ENCODE measurements at regions not wholly inside any gene's neighbourhood (a gene's known extent, or its start where the extent isn't known, plus 50 kb on each side); places are given as distances from the start of the nearest gene placed in this dataset.

DNA sequence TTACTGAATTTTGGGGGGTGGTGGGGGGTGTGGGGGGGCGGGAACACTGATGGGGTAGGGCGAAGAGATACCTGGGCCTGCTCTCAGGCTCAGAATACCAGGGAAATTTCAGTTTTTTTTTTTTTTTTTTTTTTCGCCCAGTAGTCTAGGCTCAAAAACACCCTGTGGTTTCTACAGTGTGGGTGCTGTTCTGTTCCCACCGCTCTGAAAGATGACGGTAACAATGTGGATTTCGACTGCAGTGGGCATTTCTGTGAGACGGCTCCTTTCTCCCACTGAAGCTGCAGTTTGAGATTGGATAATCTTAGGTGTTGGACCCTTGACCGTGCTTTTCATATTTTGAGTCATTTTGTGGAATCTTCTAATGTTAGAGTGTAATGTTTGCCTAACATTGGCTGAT lies 143.8 kb upstream of the RGMA start:
- Histone ChIP-seq H3K27ac (no peak overlapping the region), H3K4me3 (no peak overlapping the region), H3K36me3 (ENCODE audit: low read depth, missing control alignments) (no peaks in the 10 kb centered on the region), H3K4me1 (no peaks in the 10 kb centered on the region), H3K9me3 (no peaks in the 10 kb centered on the region), H3K27me3 (no peaks in the 10 kb centered on the region)
- DNase-seq = no peak
- WGBS, 2 donors = 86 to 88% methylated on average over 8 of the region's 8 CpGs
- no peak for TF ChIP-seq POLR2A (IDR thresholded peaks at IDR 0.05)
- TF ChIP-seq, protein P1, sequence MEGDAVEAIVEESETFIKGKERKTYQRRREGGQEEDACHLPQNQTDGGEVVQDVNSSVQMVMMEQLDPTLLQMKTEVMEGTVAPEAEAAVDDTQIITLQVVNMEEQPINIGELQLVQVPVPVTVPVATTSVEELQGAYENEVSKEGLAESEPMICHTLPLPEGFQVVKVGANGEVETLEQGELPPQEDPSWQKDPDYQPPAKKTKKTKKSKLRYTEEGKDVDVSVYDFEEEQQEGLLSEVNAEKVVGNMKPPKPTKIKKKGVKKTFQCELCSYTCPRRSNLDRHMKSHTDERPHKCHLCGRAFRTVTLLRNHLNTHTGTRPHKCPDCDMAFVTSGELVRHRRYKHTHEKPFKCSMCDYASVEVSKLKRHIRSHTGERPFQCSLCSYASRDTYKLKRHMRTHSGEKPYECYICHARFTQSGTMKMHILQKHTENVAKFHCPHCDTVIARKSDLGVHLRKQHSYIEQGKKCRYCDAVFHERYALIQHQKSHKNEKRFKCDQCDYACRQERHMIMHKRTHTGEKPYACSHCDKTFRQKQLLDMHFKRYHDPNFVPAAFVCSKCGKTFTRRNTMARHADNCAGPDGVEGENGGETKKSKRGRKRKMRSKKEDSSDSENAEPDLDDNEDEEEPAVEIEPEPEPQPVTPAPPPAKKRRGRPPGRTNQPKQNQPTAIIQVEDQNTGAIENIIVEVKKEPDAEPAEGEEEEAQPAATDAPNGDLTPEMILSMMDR (IDR thresholded peaks at IDR 0.05) = no peak
- intact Hi-C loops (cut with DNase I; ENCODE audit: low total_unique reads) = no loop called here

DNA sequence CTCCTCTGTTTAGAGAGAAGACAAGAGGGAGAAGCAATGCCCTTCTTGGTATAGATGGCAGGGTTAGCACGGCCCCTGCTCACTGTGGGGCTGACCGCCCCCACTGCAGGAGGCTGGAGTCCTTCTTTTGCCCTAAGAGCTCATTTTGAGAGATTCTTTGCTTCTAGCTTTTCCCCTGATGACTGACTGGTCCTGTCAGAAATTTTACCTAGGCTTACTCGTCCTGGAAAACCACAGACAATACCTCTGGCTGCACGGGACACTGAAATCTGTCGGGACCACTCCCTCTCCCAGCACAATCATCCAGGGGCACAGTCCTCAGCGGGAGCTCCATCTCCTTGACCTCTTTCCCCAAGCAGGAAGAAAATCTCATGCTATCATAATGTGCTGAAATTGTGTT lies 143.0 kb upstream of the RGMA start:
- intact Hi-C loops (cut with DNase I; ENCODE audit: low total_unique reads) = no loop called here
- DNase-seq = no peak

DNA sequence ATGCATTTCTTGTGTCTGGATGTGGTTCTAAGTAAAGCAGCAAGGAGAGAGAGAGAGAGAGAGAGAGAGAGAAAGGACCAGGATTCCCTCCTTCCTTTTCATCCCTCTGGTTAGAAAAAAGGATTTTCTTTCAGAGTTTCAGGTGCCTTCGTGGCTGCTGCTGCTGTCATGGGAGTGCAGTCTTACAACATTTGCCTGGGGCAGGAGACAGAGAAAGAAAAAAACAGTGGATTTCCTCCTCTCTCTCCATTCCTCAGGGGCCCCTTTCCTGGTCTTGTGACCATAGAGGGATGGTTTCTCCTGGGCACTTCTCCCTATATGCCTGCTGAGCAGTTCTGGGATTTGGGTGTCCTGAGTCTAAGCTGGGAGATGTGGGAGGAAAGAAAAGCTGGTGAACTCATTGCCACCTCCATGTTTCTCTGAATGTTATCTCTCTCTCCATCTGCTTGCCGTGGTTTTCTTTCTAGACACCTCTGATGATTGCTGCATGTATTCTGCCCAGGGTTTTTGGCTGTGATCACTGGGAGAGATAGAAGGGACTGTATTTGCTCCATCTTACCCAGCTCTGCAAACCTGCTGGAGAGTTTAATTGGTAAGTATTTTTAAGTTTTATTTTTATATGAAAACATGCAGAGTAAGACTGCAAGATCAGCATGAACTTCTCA lies 142.4 kb upstream of the RGMA start:
- no peaks in the 10 kb centered on the region for H3K9me3 ChIP-seq
- H3K4me1 ChIP-seq = no peaks in the 10 kb centered on the region
- H3K27ac ChIP-seq = no peak overlapping the region
- intact Hi-C loops (cut with DNase I; ENCODE audit: low total_unique reads) = no loop called here
- TF ChIP-seq, protein P1 (IDR thresholded peaks at IDR 0.05) = no peak
- no peak for TF ChIP-seq POLR2A (IDR thresholded peaks at IDR 0.05)
- H3K36me3 ChIP-seq (ENCODE audit: low read depth, missing control alignments) = no peaks in the 10 kb centered on the region
- 61 to 65% methylated on average over 2 of the region's 2 CpGs for WGBS, 2 donors
- H3K27me3 ChIP-seq = no peaks in the 10 kb centered on the region
- no peak overlapping the region for H3K4me3 ChIP-seq
- no peak for DNase-seq

More for the DNA sequence above, 143.0 kb upstream of the RGMA start:
- H3K4me1 ChIP-seq = no peaks in the 10 kb centered on the region
- WGBS, 2 donors = 55 to 61% methylated on average over 6 of the region's 6 CpGs
- no peak overlapping the region for H3K27ac ChIP-seq
- TF ChIP-seq, protein P1 (IDR thresholded peaks at IDR 0.05) = no peak
- TF ChIP-seq POLR2A (IDR thresholded peaks at IDR 0.05) = no peak
- no peaks in the 10 kb centered on the region for H3K9me3 ChIP-seq
- H3K36me3 ChIP-seq (ENCODE audit: low read depth, missing control alignments) = no peaks in the 10 kb centered on the region
- no peaks in the 10 kb centered on the region for H3K27me3 ChIP-seq
- no peak overlapping the region for H3K4me3 ChIP-seq

DNA sequence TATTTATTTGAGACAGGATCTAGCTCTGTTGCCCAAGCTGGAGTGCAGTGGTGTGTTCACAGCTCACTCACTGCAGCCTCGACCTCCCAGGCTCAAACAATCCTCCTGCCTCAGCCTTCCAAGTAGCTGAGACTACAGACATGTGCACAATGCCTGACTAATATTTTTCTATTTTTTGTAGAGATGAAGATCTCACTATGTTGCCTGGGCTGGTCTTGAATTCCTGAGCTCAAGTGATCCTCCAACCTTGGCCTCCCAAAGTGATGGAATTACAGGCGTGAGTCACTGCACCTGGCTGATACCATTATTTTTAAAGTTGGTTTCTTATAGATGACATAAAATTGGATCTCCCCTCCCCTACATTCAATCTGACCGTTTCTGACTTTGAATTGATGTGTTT lies 139.5 kb upstream of the RGMA start:
- TF ChIP-seq POLR2A (IDR thresholded peaks at IDR 0.05) = no peak
- TF ChIP-seq, protein P1 (IDR thresholded peaks at IDR 0.05) = no peak
- no peak overlapping the region for H3K27ac ChIP-seq

DNA sequence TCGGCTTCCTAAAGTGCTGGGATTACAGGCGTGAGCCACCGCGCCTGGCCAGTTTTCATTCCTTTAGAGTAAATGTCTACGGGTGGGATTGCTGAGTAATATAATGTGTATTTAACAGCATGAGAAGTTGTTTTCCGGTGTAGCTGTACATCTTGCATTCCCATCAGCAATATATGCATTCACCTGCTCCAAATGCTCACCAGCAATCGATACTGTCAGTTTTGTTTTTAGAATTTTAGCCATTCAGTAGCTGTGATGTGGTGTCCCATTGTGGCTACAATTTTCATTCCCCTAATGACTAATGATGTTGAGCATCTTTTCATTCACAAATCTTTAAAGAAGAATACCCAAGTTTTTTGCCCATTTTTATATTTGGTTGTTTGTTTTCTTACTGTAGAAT lies 134.8 kb upstream of the RGMA start:
- Histone ChIP-seq H3K27me3 (no peaks in the 10 kb centered on the region), H3K4me1 (no peaks in the 10 kb centered on the region), H3K27ac (no peak overlapping the region), H3K36me3 (ENCODE audit: low read depth, missing control alignments) (no peaks in the 10 kb centered on the region), H3K4me3 (no peak overlapping the region), H3K9me3 (no peaks in the 10 kb centered on the region)
- 92 to 94% methylated on average over 7 of the region's 7 CpGs for WGBS, 2 donors
- intact Hi-C loops (cut with DNase I; ENCODE audit: low total_unique reads) = no loop called here
- no peak for DNase-seq
- TF ChIP-seq, protein P1 (IDR thresholded peaks at IDR 0.05) = no peak
- no peak for TF ChIP-seq POLR2A (IDR thresholded peaks at IDR 0.05)

More for the DNA sequence above, 139.5 kb upstream of the RGMA start:
- no peaks in the 10 kb centered on the region for H3K9me3 ChIP-seq
- no peak for DNase-seq
- no peaks in the 10 kb centered on the region for H3K36me3 ChIP-seq (ENCODE audit: low read depth, missing control alignments)
- intact Hi-C loops (cut with DNase I; ENCODE audit: low total_unique reads) = no loop called here
- H3K27me3 ChIP-seq = no peaks in the 10 kb centered on the region
- 85 to 92% methylated on average over 3 of the region's 3 CpGs for WGBS, 2 donors
- no peaks in the 10 kb centered on the region for H3K4me1 ChIP-seq
- H3K4me3 ChIP-seq = no peak overlapping the region

Data from testis (tissue), 2 donors.